ENCODE measurements at regions not wholly inside any gene's neighbourhood (a gene's known extent, or its start where the extent isn't known, plus 50 kb on each side); places are given as distances from the start of the nearest gene placed in this dataset.

GRCh38 chr22:47583959-47584562 lies 821.6 kb downstream of the TBC1D22A start:
- Histone ChIP-seq H3K4me1 (no peaks in the 10 kb centered on the region), H3K27ac (no peak overlapping the region), H3K9me3 (peaks cover 0 to 21% of the 10 kb centered on the region in 2 donors), H3K27me3 (no peaks in the 10 kb centered on the region), H3K4me3 (no peak overlapping the region), H3K36me3 (no peaks in the 10 kb centered on the region)
- DNase-seq (ENCODE audit: low spot score): no peak
- no peak for TF ChIP-seq CTCF (IDR thresholded peaks at IDR 0.05)

GRCh38 chr22:47582067-47582466 lies 819.6 kb downstream of the TBC1D22A start:
- Histone ChIP-seq H3K4me3 (no peak overlapping the region), H3K27ac (no peak overlapping the region), H3K36me3 (no peaks in the 10 kb centered on the region), H3K9me3 (peaks cover 0 to 21% of the 10 kb centered on the region in 2 donors), H3K4me1 (no peaks in the 10 kb centered on the region), H3K27me3 (no peaks in the 10 kb centered on the region)
- no peak for TF ChIP-seq CTCF (IDR thresholded peaks at IDR 0.05)
- DNase-seq (ENCODE audit: low spot score): no peak

- Histone ChIP-seq H3K36me3 (no peaks in the 10 kb centered on the region), H3K27ac (no peak overlapping the region), H3K9me3 (peaks cover 0 to 21% of the 10 kb centered on the region in 2 donors), H3K4me1 (no peaks in the 10 kb centered on the region), H3K27me3 (no peaks in the 10 kb centered on the region), H3K4me3 (no peak overlapping the region)
- no peak for TF ChIP-seq CTCF (IDR thresholded peaks at IDR 0.05)
- DNase-seq (ENCODE audit: low spot score): no peak
Observed at GRCh38 chr22:47580121-47580520, 817.7 kb downstream of the TBC1D22A start.

GRCh38 chr22:47576908-47577307 lies 814.5 kb downstream of the TBC1D22A start:
- Histone ChIP-seq H3K4me1 (no peaks in the 10 kb centered on the region), H3K4me3 (no peak overlapping the region), H3K27me3 (no peaks in the 10 kb centered on the region), H3K36me3 (no peaks in the 10 kb centered on the region), H3K27ac (no peak overlapping the region), H3K9me3 (peaks cover 0 to 1% of the 10 kb centered on the region in 2 donors)
- no peak for TF ChIP-seq CTCF (IDR thresholded peaks at IDR 0.05)
- no peak for DNase-seq (ENCODE audit: low spot score)

- Histone ChIP-seq H3K27ac (no peak overlapping the region), H3K27me3 (no peaks in the 10 kb centered on the region), H3K4me3 (no peak overlapping the region), H3K4me1 (no peaks in the 10 kb centered on the region), H3K36me3 (no peaks in the 10 kb centered on the region), H3K9me3 (no peaks in the 10 kb centered on the region)
- no peak for TF ChIP-seq CTCF (IDR thresholded peaks at IDR 0.05)
- DNase-seq (ENCODE audit: low spot score): no peak
Observed at GRCh38 chr22:47575291-47575690, 812.8 kb downstream of the TBC1D22A start.

GRCh38 chr22:47574556-47574955 lies 812.1 kb downstream of the TBC1D22A start:
- TF ChIP-seq CTCF (IDR thresholded peaks at IDR 0.05): no peak
- Histone ChIP-seq H3K27me3 (no peaks in the 10 kb centered on the region), H3K4me1 (no peaks in the 10 kb centered on the region), H3K9me3 (no peaks in the 10 kb centered on the region), H3K4me3 (no peak overlapping the region), H3K36me3 (no peaks in the 10 kb centered on the region), H3K27ac (no peak overlapping the region)
- no peak for DNase-seq (ENCODE audit: low spot score)

All from right atrium auricular region (tissue), 2 donors.